Breast epithelium (tissue), 3 donors: ENCODE measurements at regions not wholly inside any gene's neighbourhood (a gene's known extent, or its start where the extent isn't known, plus 50 kb on each side); places are given as distances from the start of the nearest gene placed in this dataset.

Experiments used
- CTCF ChIP-seq, 3 donors: fragments of 450-650 bp; IDR thresholded peaks; one replicate each; pipeline ENCODE4 v1.5.1; 2016 to 2017; ENCODE audit warnings: antibody characterized with exemption in 3 of 3, mild to moderate bottlenecking in 3 of 3, moderate library complexity in 3 of 3
- POLR2A ChIP-seq: fragments of 450-650 bp; IDR thresholded peaks from one replicate; pipeline ENCODE4 v1.6.1; 2016; ENCODE audit warnings: antibody characterized with exemption, mild to moderate bottlenecking, moderate library complexity

GRCh38 chr3:127059072-127059471 is 76.2 kb downstream of the PLXNA1 start:
- TF ChIP-seq CTCF (IDR thresholded peaks at IDR 0.05): no peak
- no peak for TF ChIP-seq POLR2A
